ENCODE measurements at regions not wholly inside any gene's neighbourhood (a gene's known extent, or its start where the extent isn't known, plus 50 kb on each side); places are given as distances from the start of the nearest gene placed in this dataset.

- H3K4me2 ChIP-seq (ENCODE audit: low read length): no peak overlapping the region
- no peak overlapping the region for H2AFZ ChIP-seq (ENCODE audit: low read length)
- no peaks in the 10 kb centered on the region for H3K79me2 ChIP-seq (ENCODE audit: insufficient read depth, low read length)
- H3K9me3 ChIP-seq (ENCODE audit: low read length): no peaks in the 10 kb centered on the region
- no peak for TF ChIP-seq EZH2 (IDR thresholded peaks at IDR 0.05; ENCODE audit: borderline replicate concordance, low read length)
- TF ChIP-seq, protein P1, sequence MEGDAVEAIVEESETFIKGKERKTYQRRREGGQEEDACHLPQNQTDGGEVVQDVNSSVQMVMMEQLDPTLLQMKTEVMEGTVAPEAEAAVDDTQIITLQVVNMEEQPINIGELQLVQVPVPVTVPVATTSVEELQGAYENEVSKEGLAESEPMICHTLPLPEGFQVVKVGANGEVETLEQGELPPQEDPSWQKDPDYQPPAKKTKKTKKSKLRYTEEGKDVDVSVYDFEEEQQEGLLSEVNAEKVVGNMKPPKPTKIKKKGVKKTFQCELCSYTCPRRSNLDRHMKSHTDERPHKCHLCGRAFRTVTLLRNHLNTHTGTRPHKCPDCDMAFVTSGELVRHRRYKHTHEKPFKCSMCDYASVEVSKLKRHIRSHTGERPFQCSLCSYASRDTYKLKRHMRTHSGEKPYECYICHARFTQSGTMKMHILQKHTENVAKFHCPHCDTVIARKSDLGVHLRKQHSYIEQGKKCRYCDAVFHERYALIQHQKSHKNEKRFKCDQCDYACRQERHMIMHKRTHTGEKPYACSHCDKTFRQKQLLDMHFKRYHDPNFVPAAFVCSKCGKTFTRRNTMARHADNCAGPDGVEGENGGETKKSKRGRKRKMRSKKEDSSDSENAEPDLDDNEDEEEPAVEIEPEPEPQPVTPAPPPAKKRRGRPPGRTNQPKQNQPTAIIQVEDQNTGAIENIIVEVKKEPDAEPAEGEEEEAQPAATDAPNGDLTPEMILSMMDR (IDR thresholded peaks at IDR 0.05; ENCODE audit: low read length): no peak
- H3F3A ChIP-seq (ENCODE audit: insufficient read depth, low read length): no peaks in the 10 kb centered on the region
- H3K9me2 ChIP-seq (ENCODE audit: low read depth, low read length): no peaks in the 10 kb centered on the region
- no peak overlapping the region for H3K27ac ChIP-seq (ENCODE audit: low read depth, low read length, poor library complexity, severe bottlenecking)
- H4K20me1 ChIP-seq (ENCODE audit: insufficient read depth, low read length): no peaks in the 10 kb centered on the region
- H3K9ac ChIP-seq (ENCODE audit: low read length): no peak overlapping the region
- no peak overlapping the region for H3K4me3 ChIP-seq (ENCODE audit: low read depth, low read length, poor library complexity, severe bottlenecking)
- H3K27me3 ChIP-seq (ENCODE audit: insufficient read depth, low read length): no peaks in the 10 kb centered on the region
- no peaks in the 10 kb centered on the region for H3K36me3 ChIP-seq (ENCODE audit: insufficient read depth, low read length)
- H3K4me1 ChIP-seq (ENCODE audit: insufficient read depth, low read length, severe bottlenecking): no peaks in the 10 kb centered on the region
Measured at GRCh38 chr1:73644198-73644597, 553.8 kb downstream of the LRRIQ3 start.

GRCh38 chr1:73639494-73639893, 558.5 kb downstream of the LRRIQ3 start:
- no peak overlapping the region for H2AFZ ChIP-seq (ENCODE audit: low read length)

DNA sequence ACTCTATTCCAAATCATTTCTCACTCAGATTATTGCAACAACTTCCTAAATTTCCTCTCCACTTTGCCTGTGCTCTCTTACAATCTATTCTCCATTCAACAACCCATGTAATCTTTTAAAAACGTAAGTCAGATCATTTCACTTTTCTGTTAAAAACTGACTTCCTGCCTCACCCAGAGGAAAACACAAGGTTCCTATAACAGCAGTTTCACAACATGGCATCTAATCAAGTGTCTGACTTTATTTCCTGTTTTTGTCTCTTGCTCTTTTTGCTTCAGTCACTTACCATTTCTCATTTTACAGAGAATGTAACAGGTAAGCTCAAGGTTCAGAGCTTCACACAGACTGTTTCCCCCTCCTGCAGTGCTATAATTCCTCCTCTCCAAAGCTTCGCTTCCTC, 560.7 kb downstream of the LRRIQ3 start:
- Histone ChIP-seq H3F3A (ENCODE audit: insufficient read depth, low read length) (no peaks in the 10 kb centered on the region), H3K9me3 (ENCODE audit: low read length) (no peaks in the 10 kb centered on the region), H3K4me3 (ENCODE audit: low read depth, low read length, poor library complexity, severe bottlenecking) (no peak overlapping the region), H3K4me1 (ENCODE audit: insufficient read depth, low read length, severe bottlenecking) (no peaks in the 10 kb centered on the region), H3K27me3 (ENCODE audit: insufficient read depth, low read length) (no peaks in the 10 kb centered on the region), H2AFZ (ENCODE audit: low read length) (no peak overlapping the region), H3K27ac (ENCODE audit: low read depth, low read length, poor library complexity, severe bottlenecking) (no peak overlapping the region), H4K20me1 (ENCODE audit: insufficient read depth, low read length) (no peaks in the 10 kb centered on the region), H3K4me2 (ENCODE audit: low read length) (no peak overlapping the region), H3K79me2 (ENCODE audit: insufficient read depth, low read length) (no peaks in the 10 kb centered on the region), H3K9ac (ENCODE audit: low read length) (no peak overlapping the region), H3K36me3 (ENCODE audit: insufficient read depth, low read length) (no peaks in the 10 kb centered on the region), H3K9me2 (ENCODE audit: low read depth, low read length) (no peaks in the 10 kb centered on the region)
- no peak for TF ChIP-seq EZH2 (IDR thresholded peaks at IDR 0.05; ENCODE audit: borderline replicate concordance, low read length)
- TF ChIP-seq, protein P1 (IDR thresholded peaks at IDR 0.05; ENCODE audit: low read length): no peak

More at GRCh38 chr1:73639494-73639893, 558.5 kb downstream of the LRRIQ3 start:
- H3K36me3 ChIP-seq (ENCODE audit: insufficient read depth, low read length): no peaks in the 10 kb centered on the region
- no peak for TF ChIP-seq EZH2 (IDR thresholded peaks at IDR 0.05; ENCODE audit: borderline replicate concordance, low read length)
- TF ChIP-seq, protein P1 (IDR thresholded peaks at IDR 0.05; ENCODE audit: low read length): no peak
- H3K9me3 ChIP-seq (ENCODE audit: low read length): no peaks in the 10 kb centered on the region
- no peak overlapping the region for H3K4me3 ChIP-seq (ENCODE audit: low read depth, low read length, poor library complexity, severe bottlenecking)
- H4K20me1 ChIP-seq (ENCODE audit: insufficient read depth, low read length): no peaks in the 10 kb centered on the region
- H3K79me2 ChIP-seq (ENCODE audit: insufficient read depth, low read length): no peaks in the 10 kb centered on the region
- no peak overlapping the region for H3K27ac ChIP-seq (ENCODE audit: low read depth, low read length, poor library complexity, severe bottlenecking)
- H3K27me3 ChIP-seq (ENCODE audit: insufficient read depth, low read length): no peaks in the 10 kb centered on the region
- H3K4me2 ChIP-seq (ENCODE audit: low read length): no peak overlapping the region
- H3K4me1 ChIP-seq (ENCODE audit: insufficient read depth, low read length, severe bottlenecking): no peaks in the 10 kb centered on the region
- no peak overlapping the region for H3K9ac ChIP-seq (ENCODE audit: low read length)
- no peaks in the 10 kb centered on the region for H3K9me2 ChIP-seq (ENCODE audit: low read depth, low read length)
- H3F3A ChIP-seq (ENCODE audit: insufficient read depth, low read length): no peaks in the 10 kb centered on the region

Data from OCI-LY1 (cell line).